Cortex of kidney (tissue), 1 donor: ENCODE measurements at regions not wholly inside any gene's neighbourhood (a gene's known extent, or its start where the extent isn't known, plus 50 kb on each side); places are given as distances from the start of the nearest gene placed in this dataset.
"Not testable (repeated sequence)": the region's sequence is repeated elsewhere in the genome, so short reads cannot be mapped to it uniquely, and the experiment has no call there.

Experiments
- DNase-seq: peaks from one replicate; lab custom pipeline; 2025; lab: John Stamatoyannopoulos, UW

DNA sequence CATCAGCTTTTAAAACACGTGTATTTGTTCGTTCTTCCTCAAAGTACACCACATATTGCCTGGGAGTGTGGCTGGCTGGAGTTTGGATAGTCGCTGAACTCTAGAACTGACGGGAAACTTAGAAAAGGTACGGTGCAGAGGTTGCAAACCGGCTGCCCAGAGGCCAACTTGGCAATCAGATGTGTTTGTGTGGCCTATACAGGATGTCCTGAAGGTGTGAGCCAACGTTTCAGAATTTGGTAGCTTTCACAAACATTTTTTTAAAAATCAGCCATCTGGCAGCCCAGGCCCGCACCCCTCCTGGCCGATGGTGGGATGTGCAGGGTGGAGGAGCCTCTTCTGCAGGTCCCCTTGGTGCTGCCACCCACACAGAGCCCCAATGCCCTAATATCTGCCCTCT lies 73.6 kb upstream of the SLC25A33 start:
- DNase-seq = no peak

DNA sequence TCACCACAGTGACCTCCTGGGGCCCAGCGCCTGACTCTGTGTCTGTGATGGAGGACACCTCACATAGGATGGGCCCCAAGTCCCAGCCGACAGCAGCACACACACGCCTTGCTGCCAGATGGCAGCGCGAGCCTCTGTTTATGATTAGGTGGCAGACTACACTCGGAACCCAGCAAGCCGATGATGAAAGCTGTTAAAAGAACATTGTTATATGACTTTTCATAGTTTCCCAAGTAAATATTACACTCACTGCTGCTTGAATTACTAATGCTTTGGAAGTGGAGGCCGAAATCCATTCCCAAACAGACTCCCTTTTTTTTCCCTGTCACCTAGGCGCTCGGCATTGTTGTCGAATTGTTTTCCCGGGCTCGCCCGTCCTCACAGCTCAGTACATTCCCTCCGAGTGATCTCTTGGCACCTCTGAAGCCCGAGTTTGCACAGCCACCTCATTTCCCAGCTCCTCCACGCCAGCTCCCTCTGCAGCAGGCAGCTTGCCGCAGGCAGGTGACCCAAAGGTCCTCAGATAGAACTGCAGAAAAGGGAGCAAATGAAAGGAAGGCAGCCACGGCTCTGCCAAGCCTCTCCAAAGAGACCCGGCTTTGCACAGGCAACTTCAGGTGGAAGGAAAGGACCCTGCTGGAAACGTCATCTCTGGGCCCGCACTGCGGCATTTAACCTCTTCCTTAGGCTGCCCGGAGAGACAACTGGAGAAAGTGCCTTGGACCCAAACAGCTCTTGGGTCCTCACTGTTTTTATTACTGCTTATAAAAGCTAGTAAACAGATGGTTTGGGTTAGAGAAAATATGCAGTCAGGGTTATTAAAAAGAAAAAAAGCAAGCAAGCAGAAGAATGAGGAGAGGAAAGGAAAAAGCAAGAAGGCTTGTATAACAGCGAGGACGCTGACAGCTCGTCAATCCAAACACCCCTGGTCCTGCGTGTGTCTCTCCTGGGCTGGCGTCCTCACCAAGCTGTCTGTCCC lies 72.2 kb upstream of the SLC25A33 start:
- DNase-seq = no peak

- not testable (repeated sequence) for DNase-seq
Observed at GRCh38 chr1:9469882-9470281, 69.4 kb upstream of the SLC25A33 start.

DNA sequence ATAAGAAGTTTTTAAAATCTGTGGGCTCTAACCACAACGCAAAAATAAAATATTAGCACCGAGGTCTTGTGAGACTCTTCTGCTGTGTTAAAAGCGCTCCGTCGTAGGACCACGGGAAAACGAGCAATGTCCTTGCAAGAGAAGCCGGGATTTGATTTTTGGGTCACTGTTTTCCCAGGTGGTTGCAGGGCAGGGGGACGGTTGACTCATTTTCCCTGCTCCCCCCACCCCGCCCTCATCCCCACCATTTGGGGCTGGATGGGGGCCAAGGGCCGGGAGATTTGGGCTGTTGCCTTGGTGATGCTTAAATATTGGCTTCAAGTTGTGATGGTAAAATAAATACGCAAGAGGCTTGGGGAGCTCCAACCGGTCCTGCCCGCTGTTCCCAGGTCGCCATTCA lies 67.6 kb upstream of the SLC25A33 start:
- no peak for DNase-seq

- no peak for DNase-seq
Observed at GRCh38 chr1:9472386-9473031, 66.8 kb upstream of the SLC25A33 start.

GRCh38 chr1:9473032-9473807 lies 66.0 kb upstream of the SLC25A33 start:
- no peak for DNase-seq

DNA sequence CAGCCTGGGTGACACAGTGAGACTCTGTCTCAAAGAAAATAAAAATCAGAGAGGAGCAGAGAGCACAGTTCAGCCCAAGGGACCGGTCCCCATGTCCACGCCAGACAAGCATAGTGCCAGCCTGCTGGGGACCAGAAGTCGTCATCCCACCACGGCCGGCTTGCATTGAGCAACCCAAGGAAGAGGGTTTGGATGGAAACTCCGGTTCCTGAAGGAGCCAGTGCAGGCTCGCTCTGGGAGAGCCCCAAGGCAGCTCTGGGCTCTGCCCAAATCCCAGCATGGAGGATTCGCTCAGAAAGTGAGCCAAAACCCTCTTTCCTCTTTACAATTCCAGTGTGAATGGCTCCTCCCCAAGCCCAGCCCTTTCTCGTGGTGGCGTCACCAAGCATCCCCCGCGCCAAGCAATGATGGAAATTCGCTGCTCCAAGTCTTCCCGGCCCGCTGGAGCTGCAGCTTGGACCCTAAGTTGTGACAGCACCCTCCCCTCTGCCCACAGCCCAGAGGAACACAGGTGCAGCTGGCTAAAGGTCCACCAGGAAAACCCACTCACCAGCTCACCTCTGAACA lies 64.1 kb upstream of the SLC25A33 start:
- no peak for DNase-seq

GRCh38 chr1:9476790-9477463 lies 62.3 kb upstream of the SLC25A33 start:
- DNase-seq = no peak

- DNase-seq = no peak
Observed at GRCh38 chr1:9477535-9477934, 61.7 kb upstream of the SLC25A33 start.

GRCh38 chr1:9478021-9478420 lies 61.2 kb upstream of the SLC25A33 start:
- DNase-seq = no peak

- DNase-seq = no peak
Observed at GRCh38 chr1:9481048-9481447, 58.2 kb upstream of the SLC25A33 start.

DNA sequence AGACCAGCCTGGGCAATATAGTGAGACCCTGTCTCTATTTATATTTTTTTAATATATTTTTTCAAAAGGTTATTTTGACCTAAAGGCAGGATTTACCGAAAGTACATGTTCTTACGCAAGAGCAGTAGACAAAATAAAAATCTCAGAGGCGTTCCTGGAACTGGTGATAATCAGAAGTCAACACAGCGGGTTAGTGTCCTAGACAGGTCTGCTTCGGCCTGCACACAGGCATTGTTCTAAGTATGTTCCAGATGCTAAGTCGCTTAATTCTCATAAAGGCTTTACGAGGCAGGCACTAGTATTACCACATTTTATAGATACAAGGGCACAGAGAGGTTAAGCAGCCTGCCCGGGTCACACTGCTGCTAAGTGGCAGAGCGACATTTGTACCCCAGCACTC lies 56.9 kb upstream of the SLC25A33 start:
- DNase-seq = no peak

DNA sequence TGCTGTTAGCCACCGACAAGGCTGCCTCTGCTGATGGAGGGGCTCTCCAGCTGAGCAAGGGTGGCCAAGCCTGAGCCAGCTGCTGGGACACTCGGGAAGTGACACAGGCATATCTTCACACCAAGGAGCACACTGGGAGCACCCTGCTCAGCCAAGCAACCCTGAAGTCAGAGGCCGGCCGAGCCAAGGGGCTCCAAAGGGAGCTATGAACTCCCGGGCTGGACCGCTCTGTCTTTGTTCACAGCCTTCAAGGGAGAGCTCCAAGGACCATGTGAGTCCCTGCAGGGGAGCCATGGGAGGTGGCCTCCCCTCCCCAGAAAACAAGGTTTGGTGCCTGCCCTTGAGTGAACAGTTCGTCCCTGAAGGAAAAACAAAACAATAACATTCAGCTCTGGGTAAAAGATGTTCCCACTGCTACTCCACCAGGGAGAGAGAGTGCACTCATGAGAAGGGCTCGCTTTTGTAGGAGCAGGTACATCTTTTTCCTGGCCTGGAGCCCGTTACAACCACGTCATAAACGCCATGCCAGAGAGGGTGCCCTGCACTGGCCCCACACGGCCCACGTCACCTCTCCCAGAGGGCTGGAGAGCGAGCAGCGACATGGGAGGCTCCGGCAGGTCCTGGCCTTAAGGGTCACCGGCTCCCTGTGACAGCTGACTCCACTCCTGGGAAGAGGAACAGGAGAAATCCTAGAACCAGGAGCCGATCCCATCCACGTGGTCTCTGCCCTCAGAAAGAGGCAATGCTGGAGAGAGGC lies 56.3 kb upstream of the SLC25A33 start:
- DNase-seq = no peak

GRCh38 chr1:9486466-9487140 lies 52.7 kb upstream of the SLC25A33 start:
- DNase-seq = no peak
